BLaER1 (cell line): ENCODE measurements at regions not wholly inside any gene's neighbourhood (a gene's known extent, or its start where the extent isn't known, plus 50 kb on each side); places are given as distances from the start of the nearest gene placed in this dataset.

ENCODE experiments used
- H3K27ac ChIP-seq: shearing (Covaris generic); formaldehyde crosslinking; 2 replicates; pipeline ENCODE4 v1.8.1; 2022
- H3K27me3 ChIP-seq: shearing (Covaris generic); formaldehyde crosslinking; 2 replicates; pipeline ENCODE4 v1.8.1; 2022
- H3K36me3 ChIP-seq: shearing (Covaris generic); formaldehyde crosslinking; 2 replicates; pipeline ENCODE4 v1.8.1; 2022
- H3K4me1 ChIP-seq: shearing (Covaris generic); formaldehyde crosslinking; 2 replicates; pipeline ENCODE4 v1.8.1; 2022
- H3K4me2 ChIP-seq: shearing (Covaris generic); formaldehyde crosslinking; 2 replicates; pipeline ENCODE4 v1.8.1; 2022
- H3K4me3 ChIP-seq: shearing (Covaris generic); formaldehyde crosslinking; 2 replicates; pipeline ENCODE4 v1.8.1; 2022
- H3K9ac ChIP-seq: shearing (Covaris generic); formaldehyde crosslinking; 2 replicates; pipeline ENCODE4 v1.8.1; 2022
- H3K9me3 ChIP-seq: shearing (Covaris generic); formaldehyde crosslinking; 2 replicates; pipeline ENCODE4 v1.8.1; 2022
- H4K20me1 ChIP-seq: shearing (Covaris generic); formaldehyde crosslinking; 2 replicates; pipeline ENCODE4 v1.8.1; 2022
- Cebpa-rat ChIP-seq: shearing (Covaris generic); IDR thresholded peaks from 2 replicates; pipeline ENCODE4 v1.8.1; 2022

- no peaks in the 10 kb centered on the region for H3K36me3 ChIP-seq
- no peaks in the 10 kb centered on the region for H3K9me3 ChIP-seq
- H3K4me1 ChIP-seq, result peaks cover 31% of the 10 kb centered on the region
- TF ChIP-seq Cebpa-rat, result no peak
- H3K4me2 ChIP-seq, result no peak overlapping the region
- H3K9ac ChIP-seq, result no peak overlapping the region
- H3K27me3 ChIP-seq, result no peaks in the 10 kb centered on the region
- no peak overlapping the region for H3K4me3 ChIP-seq
- no peaks in the 10 kb centered on the region for H4K20me1 ChIP-seq
- no peak overlapping the region for H3K27ac ChIP-seq
Observed at GRCh38 chr1:81678779-81679178, 122.0 kb upstream of the ADGRL2 start.

- Histone ChIP-seq H3K36me3 (no peaks in the 10 kb centered on the region), H4K20me1 (no peaks in the 10 kb centered on the region), H3K27ac (no peak overlapping the region), H3K4me2 (no peak overlapping the region), H3K27me3 (no peaks in the 10 kb centered on the region), H3K9ac (no peak overlapping the region), H3K4me1 (no peaks in the 10 kb centered on the region), H3K9me3 (no peaks in the 10 kb centered on the region), H3K4me3 (no peak overlapping the region)
- TF ChIP-seq Cebpa-rat, result no peak
Observed at GRCh38 chr1:81672766-81673165, 128.0 kb upstream of the ADGRL2 start.

- Histone ChIP-seq H3K4me1 (no peaks in the 10 kb centered on the region), H3K36me3 (no peaks in the 10 kb centered on the region), H3K27me3 (no peaks in the 10 kb centered on the region), H3K4me3 (no peak overlapping the region), H3K9ac (no peak overlapping the region), H3K4me2 (no peak overlapping the region), H3K9me3 (no peaks in the 10 kb centered on the region), H3K27ac (no peak overlapping the region), H4K20me1 (no peaks in the 10 kb centered on the region)
- TF ChIP-seq Cebpa-rat, result no peak
Observed at GRCh38 chr1:81671038-81671437, 129.7 kb upstream of the ADGRL2 start.

GRCh38 chr1:81670286-81670685, 130.4 kb upstream of the ADGRL2 start:
- H3K36me3 ChIP-seq, result no peaks in the 10 kb centered on the region
- no peaks in the 10 kb centered on the region for H3K27me3 ChIP-seq
- no peak overlapping the region for H3K4me3 ChIP-seq
- H3K9ac ChIP-seq, result no peak overlapping the region
- no peaks in the 10 kb centered on the region for H3K9me3 ChIP-seq
- H3K4me2 ChIP-seq, result no peak overlapping the region
- TF ChIP-seq Cebpa-rat, result no peak
- H3K27ac ChIP-seq, result no peak overlapping the region
- H3K4me1 ChIP-seq, result no peaks in the 10 kb centered on the region
- no peaks in the 10 kb centered on the region for H4K20me1 ChIP-seq

GRCh38 chr1:81666586-81666985, 134.1 kb upstream of the ADGRL2 start:
- Histone ChIP-seq H3K27ac (no peak overlapping the region), H3K9me3 (no peaks in the 10 kb centered on the region), H3K9ac (no peak overlapping the region), H3K4me1 (no peaks in the 10 kb centered on the region), H3K4me3 (no peak overlapping the region), H3K4me2 (no peak overlapping the region), H3K27me3 (no peaks in the 10 kb centered on the region), H4K20me1 (no peaks in the 10 kb centered on the region), H3K36me3 (no peaks in the 10 kb centered on the region)
- no peak for TF ChIP-seq Cebpa-rat

GRCh38 chr1:81664341-81664740, 136.4 kb upstream of the ADGRL2 start:
- no peaks in the 10 kb centered on the region for H3K4me1 ChIP-seq
- H3K27me3 ChIP-seq, result no peaks in the 10 kb centered on the region
- H3K9ac ChIP-seq, result no peak overlapping the region
- H3K4me3 ChIP-seq, result no peak overlapping the region
- no peak for TF ChIP-seq Cebpa-rat
- no peaks in the 10 kb centered on the region for H4K20me1 ChIP-seq
- H3K36me3 ChIP-seq, result no peaks in the 10 kb centered on the region
- H3K27ac ChIP-seq, result no peak overlapping the region
- H3K9me3 ChIP-seq, result no peaks in the 10 kb centered on the region
- H3K4me2 ChIP-seq, result no peak overlapping the region

GRCh38 chr1:81662913-81663526, 137.7 kb upstream of the ADGRL2 start:
- Histone ChIP-seq H4K20me1 (no peaks in the 10 kb centered on the region), H3K4me3 (no peak overlapping the region), H3K9me3 (no peaks in the 10 kb centered on the region), H3K9ac (no peak overlapping the region), H3K4me2 (no peak overlapping the region), H3K36me3 (no peaks in the 10 kb centered on the region), H3K4me1 (no peaks in the 10 kb centered on the region), H3K27me3 (no peaks in the 10 kb centered on the region), H3K27ac (no peak overlapping the region)
- TF ChIP-seq Cebpa-rat, result no peak

GRCh38 chr1:81660286-81660685, 140.4 kb upstream of the ADGRL2 start:
- no peaks in the 10 kb centered on the region for H3K4me1 ChIP-seq
- no peaks in the 10 kb centered on the region for H4K20me1 ChIP-seq
- no peak overlapping the region for H3K9ac ChIP-seq
- no peaks in the 10 kb centered on the region for H3K9me3 ChIP-seq
- TF ChIP-seq Cebpa-rat, result no peak
- no peaks in the 10 kb centered on the region for H3K36me3 ChIP-seq
- H3K4me2 ChIP-seq, result no peak overlapping the region
- no peak overlapping the region for H3K27ac ChIP-seq
- H3K4me3 ChIP-seq, result no peak overlapping the region
- H3K27me3 ChIP-seq, result no peaks in the 10 kb centered on the region

GRCh38 chr1:81654657-81655056, 146.1 kb upstream of the ADGRL2 start:
- H3K27ac ChIP-seq, result no peak overlapping the region
- H3K36me3 ChIP-seq, result no peaks in the 10 kb centered on the region
- H3K27me3 ChIP-seq, result no peaks in the 10 kb centered on the region
- no peak overlapping the region for H3K9ac ChIP-seq
- H3K4me2 ChIP-seq, result no peak overlapping the region
- TF ChIP-seq Cebpa-rat, result no peak
- no peaks in the 10 kb centered on the region for H4K20me1 ChIP-seq
- no peaks in the 10 kb centered on the region for H3K4me1 ChIP-seq
- no peak overlapping the region for H3K4me3 ChIP-seq
- H3K9me3 ChIP-seq, result no peaks in the 10 kb centered on the region

GRCh38 chr1:81654147-81654546, 146.6 kb upstream of the ADGRL2 start:
- Histone ChIP-seq H3K9me3 (no peaks in the 10 kb centered on the region), H3K27ac (no peak overlapping the region), H3K36me3 (no peaks in the 10 kb centered on the region), H3K9ac (no peak overlapping the region), H3K4me2 (no peak overlapping the region), H3K4me3 (no peak overlapping the region), H3K4me1 (no peaks in the 10 kb centered on the region), H4K20me1 (no peaks in the 10 kb centered on the region), H3K27me3 (no peaks in the 10 kb centered on the region)
- no peak for TF ChIP-seq Cebpa-rat

- no peak for TF ChIP-seq Cebpa-rat
- Histone ChIP-seq H3K4me1 (no peaks in the 10 kb centered on the region), H3K9ac (no peak overlapping the region), H3K9me3 (no peaks in the 10 kb centered on the region), H3K4me3 (no peak overlapping the region), H4K20me1 (no peaks in the 10 kb centered on the region), H3K27me3 (no peaks in the 10 kb centered on the region), H3K27ac (no peak overlapping the region), H3K4me2 (no peak overlapping the region), H3K36me3 (no peaks in the 10 kb centered on the region)
Observed at GRCh38 chr1:81650776-81651175, 150.0 kb upstream of the ADGRL2 start.
